ENCODE measurements at regions not wholly inside any gene's neighbourhood (a gene's known extent, or its start where the extent isn't known, plus 50 kb on each side); places are given as distances from the start of the nearest gene placed in this dataset.

- no peak for DNase-seq (ENCODE audit: extremely low read depth, low read depth)
- TF ChIP-seq CTCF (IDR thresholded peaks at IDR 0.05; ENCODE audit: low read depth, low read length), result no peak
Observed at GRCh38 chr9:84590706-84591105, 78.8 kb upstream of the NTRK2 start.

- TF ChIP-seq CTCF (IDR thresholded peaks at IDR 0.05; ENCODE audit: low read depth, low read length), result no peak
- no peak for DNase-seq (ENCODE audit: extremely low read depth, low read depth)
Observed at GRCh38 chr9:84592918-84593317, 76.6 kb upstream of the NTRK2 start.

GRCh38 chr9:84593352-84593751 lies 76.2 kb upstream of the NTRK2 start:
- DNase-seq (ENCODE audit: extremely low read depth, low read depth), result no peak
- TF ChIP-seq CTCF (IDR thresholded peaks at IDR 0.05; ENCODE audit: low read depth, low read length), result no peak

GRCh38 chr9:84597131-84597530 lies 72.4 kb upstream of the NTRK2 start:
- DNase-seq (ENCODE audit: extremely low read depth, low read depth), result no peak
- TF ChIP-seq CTCF (IDR thresholded peaks at IDR 0.05; ENCODE audit: low read depth, low read length), result no peak

- TF ChIP-seq CTCF (IDR thresholded peaks at IDR 0.05; ENCODE audit: low read depth, low read length), result no peak
- no peak for DNase-seq (ENCODE audit: extremely low read depth, low read depth)
Observed at GRCh38 chr9:84598921-84599636, 70.5 kb upstream of the NTRK2 start.

- no peak for DNase-seq (ENCODE audit: extremely low read depth, low read depth)
- no peak for TF ChIP-seq CTCF (IDR thresholded peaks at IDR 0.05; ENCODE audit: low read depth, low read length)
Observed at GRCh38 chr9:84600739-84601138, 68.8 kb upstream of the NTRK2 start.

GRCh38 chr9:84604223-84604622 lies 65.3 kb upstream of the NTRK2 start:
- no peak for TF ChIP-seq CTCF (IDR thresholded peaks at IDR 0.05; ENCODE audit: low read depth, low read length)
- no peak for DNase-seq (ENCODE audit: extremely low read depth, low read depth)
